BLaER1 treated with 17β-estradiol and CSF1 and Interleukin-3, amounts not matched to agents 10 nM and 100 nM (cell line): ENCODE measurements at regions not wholly inside any gene's neighbourhood (a gene's known extent, or its start where the extent isn't known, plus 50 kb on each side); places are given as distances from the start of the nearest gene placed in this dataset.

ENCODE experiments used
- H3K27ac ChIP-seq, 11 experiments: shearing (Covaris generic); formaldehyde crosslinking; 2 replicates each; pipeline ENCODE4 v1.8.1; 2022
- H3K27me3 ChIP-seq, 11 experiments: shearing (Covaris generic); formaldehyde crosslinking; 2 replicates each; pipeline ENCODE4 v1.8.1; 2022
- H3K36me3 ChIP-seq, 11 experiments: shearing (Covaris generic); formaldehyde crosslinking; 2 replicates each; pipeline ENCODE4 v1.8.1; 2022
- H3K4me1 ChIP-seq, 10 experiments: shearing (Covaris generic); formaldehyde crosslinking; 2 replicates each; pipeline ENCODE4 v1.8.1; 2022
- H3K4me2 ChIP-seq, 11 experiments: shearing (Covaris generic); formaldehyde crosslinking; 2 replicates each; pipeline ENCODE4 v1.8.1; 2022
- H3K4me3 ChIP-seq, 10 experiments: shearing (Covaris generic); formaldehyde crosslinking; 2 replicates each; pipeline ENCODE4 v1.8.1; 2022
- H3K9ac ChIP-seq, 11 experiments: shearing (Covaris generic); formaldehyde crosslinking; 2 replicates each; pipeline ENCODE4 v1.8.1; 2022
- H3K9me3 ChIP-seq, 11 experiments: shearing (Covaris generic); formaldehyde crosslinking; replicated peaks in 1 of 11; 2 replicates each; pipeline ENCODE4 v1.8.1; 2022
- H4K20me1 ChIP-seq, 11 experiments: shearing (Covaris generic); formaldehyde crosslinking; 2 replicates each; pipeline ENCODE4 v1.8.1; 2022
- Cebpa-rat ChIP-seq, 11 experiments: shearing (Covaris generic); IDR thresholded peaks; 2 replicates each; pipeline ENCODE4 v1.8.1; 2022

DNA sequence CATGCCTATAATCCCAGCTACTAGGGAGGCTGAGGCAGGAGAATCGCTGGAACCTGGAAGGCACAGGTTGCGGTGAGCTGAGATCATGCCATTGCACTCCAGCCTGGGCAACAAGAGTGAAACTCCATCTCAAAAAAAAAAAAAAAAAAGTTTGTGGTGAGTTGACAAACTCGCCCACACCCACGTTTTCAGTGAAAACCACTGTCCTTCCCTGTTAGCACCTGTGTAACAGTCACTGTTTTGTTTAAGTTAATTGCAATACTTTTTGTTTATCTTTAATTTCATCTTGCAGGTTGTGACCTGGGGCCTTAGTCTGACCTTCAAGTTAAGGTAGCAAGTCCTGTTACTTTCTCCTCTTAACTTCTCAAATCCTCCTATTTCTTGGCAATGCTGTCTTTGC is 65.5 kb upstream of the SKOR2 start:
- H3K4me2 ChIP-seq, result no peak overlapping the region
- no peak overlapping the region for H3K4me3 ChIP-seq
- no peaks in the 10 kb centered on the region for H3K27me3 ChIP-seq
- no peak overlapping the region for H3K9ac ChIP-seq
- H4K20me1 ChIP-seq, result no peaks in the 10 kb centered on the region
- no peak overlapping the region for H3K27ac ChIP-seq
- no peak for TF ChIP-seq Cebpa-rat (IDR thresholded peaks at IDR 0.05)
- H3K4me1 ChIP-seq, result peaks cover 0 to 11% (median 0%) of the 10 kb centered on the region in 10 experiments; a peak in 6 of 20 replicates
- H3K9me3 ChIP-seq, result no peaks in the 10 kb centered on the region
- H3K36me3 ChIP-seq, result no peaks in the 10 kb centered on the region

DNA sequence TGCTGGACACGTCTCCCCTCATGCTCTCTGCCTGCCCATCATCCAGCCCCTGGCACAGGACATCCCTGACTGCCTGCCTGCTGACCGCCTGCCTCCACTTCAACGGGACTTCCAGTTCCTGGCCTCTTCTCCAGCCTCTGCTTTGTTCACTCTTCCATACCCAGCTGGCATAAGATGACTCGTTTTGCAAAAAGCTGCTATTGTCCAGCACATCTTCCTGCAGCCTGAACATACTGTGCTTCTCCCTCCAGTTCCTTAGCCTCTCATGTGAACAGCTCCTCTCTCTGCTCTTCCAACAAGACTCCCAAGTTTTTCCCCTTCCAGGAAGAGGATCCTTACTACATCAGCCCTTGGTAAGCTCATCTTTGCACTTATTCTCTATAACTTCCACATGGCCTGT is 62.4 kb upstream of the SKOR2 start:
- H3K4me3 ChIP-seq, result no peak overlapping the region

DNA sequence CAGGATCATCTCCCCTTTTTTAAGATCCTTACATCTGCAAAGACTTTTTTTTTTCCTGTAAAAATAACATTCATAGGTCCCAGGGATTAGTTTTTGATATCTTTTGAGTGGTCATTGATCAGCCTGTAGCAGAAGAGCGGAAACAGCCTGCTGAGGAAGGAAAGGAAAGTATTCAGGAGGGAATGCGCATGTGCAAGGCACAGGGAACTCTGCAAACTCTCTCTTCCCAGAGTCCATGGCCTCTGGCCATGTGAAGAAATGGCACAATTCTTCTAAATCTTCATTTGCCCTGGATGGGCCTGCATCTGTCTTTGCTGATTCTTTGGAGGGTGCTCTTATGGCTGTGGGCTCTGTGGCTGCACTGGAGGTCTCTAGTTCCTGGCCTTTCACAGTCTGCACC is 60.1 kb upstream of the SKOR2 start:
- no peak for TF ChIP-seq Cebpa-rat (IDR thresholded peaks at IDR 0.05)
- H3K27me3 ChIP-seq, result no peaks in the 10 kb centered on the region
- no peak overlapping the region for H3K27ac ChIP-seq
- H3K4me3 ChIP-seq, result no peak overlapping the region
- no peak overlapping the region for H3K9ac ChIP-seq
- no peaks in the 10 kb centered on the region for H3K36me3 ChIP-seq
- peaks cover 0 to 4% (median 0%) of the 10 kb centered on the region in 11 experiments; a peak in 1 of 22 replicates for H3K9me3 ChIP-seq
- H4K20me1 ChIP-seq, result no peaks in the 10 kb centered on the region
- H3K4me1 ChIP-seq, result no peaks in the 10 kb centered on the region
- H3K4me2 ChIP-seq, result no peak overlapping the region

More for the DNA sequence above, 62.4 kb upstream of the SKOR2 start:
- Histone ChIP-seq H3K27ac (no peak overlapping the region), H3K9me3 (peaks cover 0 to 4% (median 0%) of the 10 kb centered on the region in 11 experiments; a peak in 1 of 22 replicates), H3K36me3 (no peaks in the 10 kb centered on the region), H3K4me2 (no peak overlapping the region), H3K27me3 (no peaks in the 10 kb centered on the region), H3K4me1 (no peaks in the 10 kb centered on the region), H4K20me1 (no peaks in the 10 kb centered on the region), H3K9ac (no peak overlapping the region)
- TF ChIP-seq Cebpa-rat (IDR thresholded peaks at IDR 0.05), result no peak
